ENCODE measurements at regions not wholly inside any gene's neighbourhood (a gene's known extent, or its start where the extent isn't known, plus 50 kb on each side); places are given as distances from the start of the nearest gene placed in this dataset.

DNA sequence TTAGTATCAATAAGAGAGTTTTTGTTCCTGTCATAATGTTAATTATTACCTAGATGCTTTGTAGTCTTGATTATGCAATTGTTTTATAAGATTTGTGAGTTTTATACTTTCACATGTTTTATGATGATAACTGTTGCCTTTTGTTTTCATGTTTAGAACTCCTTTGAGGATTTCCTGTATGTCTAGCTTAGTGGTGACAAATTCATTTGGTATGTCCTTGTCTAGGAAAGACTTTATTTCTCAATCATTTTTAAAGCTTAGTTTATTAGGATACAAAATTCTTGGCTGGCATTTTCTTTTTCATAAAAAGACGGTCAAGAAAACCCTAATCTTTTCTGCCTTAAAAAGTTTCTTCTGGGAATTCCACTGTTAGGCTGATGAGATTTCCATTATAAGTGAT, 849.9 kb upstream of the EYS start:
- no peak overlapping the region for H3K4me2 ChIP-seq
- ChIA-PET POLR2A (no interaction called here), CTCF (no interaction called here)
- H3K4me3 ChIP-seq, result no peak overlapping the region
- TF ChIP-seq TP53 (CRISPR knock-in tag; IDR thresholded peaks at IDR 0.05) (no peak), FOSB (CRISPR knock-in tag; IDR thresholded peaks at IDR 0.05) (no peak), NPAS2 (CRISPR knock-in tag; IDR thresholded peaks at IDR 0.05; ENCODE audit: borderline replicate concordance) (no peak), CEBPB (IDR thresholded peaks at IDR 0.05) (no peak), HOXA7 (CRISPR knock-in tag; IDR thresholded peaks at IDR 0.05) (no peak), SMC3 (IDR thresholded peaks at IDR 0.05) (no peak), EHMT2 (IDR thresholded peaks at IDR 0.05; ENCODE audit: low read depth) (no peak), MAZ (IDR thresholded peaks at IDR 0.05; ENCODE audit: borderline replicate concordance, low read depth, low read length) (no peak)
- no peak for ATAC-seq
- no peak for DNase-seq (ENCODE audit: low read depth in 1 of 2, low spot score in 1 of 2)
- H3K27ac ChIP-seq, result no peak overlapping the region
- no peaks in the 10 kb centered on the region for H3K9me3 ChIP-seq
- no peaks in the 10 kb centered on the region for H3K4me1 ChIP-seq
- 64% methylated on average over 1 of the region's 1 CpG for WGBS (ENCODE audit: missing lambda C conversion rate)
- FAIRE-seq, result no peak

GRCh38 chr6:66555082-66555481, 848.1 kb upstream of the EYS start:
- DNase-seq (ENCODE audit: low read depth in 1 of 2, low spot score in 1 of 2) (no peak), FAIRE-seq (no peak), ATAC-seq (no peak)
- POLR2A ChIA-PET, result no interaction called here
- H3K27ac ChIP-seq, result no peak overlapping the region
- WGBS (ENCODE audit: missing lambda C conversion rate), result 0% methylated on average over 1 of the region's 1 CpG
- CTCF ChIA-PET, result no interaction called here
- no peaks in the 10 kb centered on the region for H3K9me3 ChIP-seq
- TF ChIP-seq MAX (IDR thresholded peaks at IDR 0.05) (no peak), EHMT2 (IDR thresholded peaks at IDR 0.05; ENCODE audit: low read depth) (no peak), BCL3 (IDR thresholded peaks at IDR 0.05) (no peak), TFCP2L1 (CRISPR knock-in tag; IDR thresholded peaks at IDR 0.05) (no peak), HOXB5 (CRISPR knock-in tag; IDR thresholded peaks at IDR 0.05) (no peak), HMGXB4 (CRISPR knock-in tag; IDR thresholded peaks at IDR 0.05; ENCODE audit: borderline replicate concordance) (no peak), GATA3 (IDR thresholded peaks at IDR 0.05; ENCODE audit: borderline replicate concordance) (no peak), ZC3H11A (IDR thresholded peaks at IDR 0.05) (no peak), SMC3 (IDR thresholded peaks at IDR 0.05) (no peak), EHF (CRISPR knock-in tag; IDR thresholded peaks at IDR 0.05) (no peak), KDM5A (IDR thresholded peaks at IDR 0.05) (no peak), MAFK (IDR thresholded peaks at IDR 0.05; ENCODE audit: partially characterized antibody) (no peak), BHLHE40 (IDR thresholded peaks at IDR 0.05; ENCODE audit: low read depth, low read length) (no peak), TP53 (CRISPR knock-in tag; IDR thresholded peaks at IDR 0.05) (no peak), CBX2 (IDR thresholded peaks at IDR 0.05; ENCODE audit: borderline replicate concordance, low read depth) (no peak), EP300 (IDR thresholded peaks at IDR 0.05) (no peak), CBX8 (IDR thresholded peaks at IDR 0.05) (no peak)
- TF ChIP-seq, protein P1, sequence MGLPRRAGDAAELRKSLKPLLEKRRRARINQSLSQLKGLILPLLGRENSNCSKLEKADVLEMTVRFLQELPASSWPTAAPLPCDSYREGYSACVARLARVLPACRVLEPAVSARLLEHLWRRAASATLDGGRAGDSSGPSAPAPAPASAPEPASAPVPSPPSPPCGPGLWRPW (IDR thresholded peaks at IDR 0.05), result no peak
- TF ChIP-seq, protein P2, sequence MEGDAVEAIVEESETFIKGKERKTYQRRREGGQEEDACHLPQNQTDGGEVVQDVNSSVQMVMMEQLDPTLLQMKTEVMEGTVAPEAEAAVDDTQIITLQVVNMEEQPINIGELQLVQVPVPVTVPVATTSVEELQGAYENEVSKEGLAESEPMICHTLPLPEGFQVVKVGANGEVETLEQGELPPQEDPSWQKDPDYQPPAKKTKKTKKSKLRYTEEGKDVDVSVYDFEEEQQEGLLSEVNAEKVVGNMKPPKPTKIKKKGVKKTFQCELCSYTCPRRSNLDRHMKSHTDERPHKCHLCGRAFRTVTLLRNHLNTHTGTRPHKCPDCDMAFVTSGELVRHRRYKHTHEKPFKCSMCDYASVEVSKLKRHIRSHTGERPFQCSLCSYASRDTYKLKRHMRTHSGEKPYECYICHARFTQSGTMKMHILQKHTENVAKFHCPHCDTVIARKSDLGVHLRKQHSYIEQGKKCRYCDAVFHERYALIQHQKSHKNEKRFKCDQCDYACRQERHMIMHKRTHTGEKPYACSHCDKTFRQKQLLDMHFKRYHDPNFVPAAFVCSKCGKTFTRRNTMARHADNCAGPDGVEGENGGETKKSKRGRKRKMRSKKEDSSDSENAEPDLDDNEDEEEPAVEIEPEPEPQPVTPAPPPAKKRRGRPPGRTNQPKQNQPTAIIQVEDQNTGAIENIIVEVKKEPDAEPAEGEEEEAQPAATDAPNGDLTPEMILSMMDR (IDR thresholded peaks at IDR 0.05), result no peak
- TF ChIP-seq, protein P3, sequence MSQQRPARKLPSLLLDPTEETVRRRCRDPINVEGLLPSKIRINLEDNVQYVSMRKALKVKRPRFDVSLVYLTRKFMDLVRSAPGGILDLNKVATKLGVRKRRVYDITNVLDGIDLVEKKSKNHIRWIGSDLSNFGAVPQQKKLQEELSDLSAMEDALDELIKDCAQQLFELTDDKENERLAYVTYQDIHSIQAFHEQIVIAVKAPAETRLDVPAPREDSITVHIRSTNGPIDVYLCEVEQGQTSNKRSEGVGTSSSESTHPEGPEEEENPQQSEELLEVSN (IDR thresholded peaks at IDR 0.05; ENCODE audit: borderline replicate concordance, low read depth), result no peak
- H3K4me3 ChIP-seq, result no peak overlapping the region
- no peak overlapping the region for H3K4me2 ChIP-seq
- H3K4me1 ChIP-seq, result no peaks in the 10 kb centered on the region

Data from A549 (cell line).